ENCODE measurements at regions not wholly inside any gene's neighbourhood (a gene's known extent, or its start where the extent isn't known, plus 50 kb on each side); places are given as distances from the start of the nearest gene placed in this dataset.

DNA sequence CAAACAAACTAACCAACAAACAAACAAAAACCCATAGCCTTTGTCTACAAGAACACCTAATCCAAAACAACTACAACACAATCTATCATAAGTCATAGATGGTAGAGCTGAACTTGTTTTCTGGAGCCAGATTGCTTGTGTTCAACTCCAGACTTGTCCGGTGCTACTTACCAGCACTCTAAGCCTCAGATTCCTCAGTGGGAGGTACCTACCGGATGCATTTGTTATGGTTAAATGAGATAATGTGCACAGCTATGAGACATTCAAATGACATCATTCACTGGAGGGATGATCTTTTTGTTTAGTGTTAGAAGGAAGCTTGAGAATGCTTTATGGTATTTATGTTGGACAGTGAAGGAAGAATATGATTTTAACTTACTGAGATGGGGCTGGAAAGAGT is 592.9 kb upstream of the C9orf72 start:
- no peaks in the 10 kb centered on the region for H3K9me3 ChIP-seq (ENCODE audit: control insufficient read depth, insufficient read depth, low read length)
- TF ChIP-seq EZH2phosphoT487 (IDR thresholded peaks at IDR 0.05; ENCODE audit: borderline replicate concordance, low read length) (no peak), CTCF (IDR thresholded peaks at IDR 0.05; ENCODE audit: low read depth, low read length, poor library complexity, severe bottlenecking) (no peak)
- H3K9me2 ChIP-seq (replicated peaks; ENCODE audit: control insufficient read depth, low read length) = no peaks in the 10 kb centered on the region; the same call in 1 of the 2 replicates
- no peaks in the 10 kb centered on the region for H3K36me3 ChIP-seq (ENCODE audit: control insufficient read depth, low read length)
- no peak overlapping the region for H3K4me3 ChIP-seq (ENCODE audit: low read length)
- no peak overlapping the region for H3K27ac ChIP-seq (ENCODE audit: low read depth, low read length)
- no peaks in the 10 kb centered on the region for H3K27me3 ChIP-seq (ENCODE audit: control insufficient read depth, low read length)
- H3K4me2 ChIP-seq (ENCODE audit: low read length) = no peak overlapping the region
- no peaks in the 10 kb centered on the region for H3F3A ChIP-seq (ENCODE audit: control insufficient read depth, insufficient read depth)
- H3K79me2 ChIP-seq (ENCODE audit: control insufficient read depth, low read length) = no peaks in the 10 kb centered on the region
- H4K20me1 ChIP-seq (ENCODE audit: control insufficient read depth, insufficient read depth, low read depth, low read length) = no peaks in the 10 kb centered on the region
- no peaks in the 10 kb centered on the region for H3K4me1 ChIP-seq (ENCODE audit: control insufficient read depth, low read length)

DNA sequence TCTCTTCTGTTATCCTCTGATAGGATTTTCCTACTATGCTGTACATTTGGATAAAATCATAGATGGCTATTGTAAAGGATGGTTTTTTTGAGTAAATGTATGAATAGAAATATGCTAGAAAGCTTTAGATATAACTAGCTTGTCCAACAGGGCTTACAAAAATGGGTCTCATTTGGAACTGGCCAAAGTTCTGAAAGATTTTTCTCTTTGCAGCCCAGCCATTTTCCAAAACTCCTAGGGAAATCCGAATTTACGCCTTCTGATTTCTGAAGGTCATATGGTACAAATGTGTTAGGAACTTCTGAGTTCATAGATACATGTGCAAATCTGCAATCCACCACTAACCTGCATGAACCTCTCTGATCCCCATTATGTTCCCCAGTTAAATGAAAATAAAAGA is 603.9 kb upstream of the C9orf72 start:
- no peaks in the 10 kb centered on the region for H3F3A ChIP-seq (ENCODE audit: control insufficient read depth, insufficient read depth)
- no peak overlapping the region for H3K4me2 ChIP-seq (ENCODE audit: low read length)
- H3K27me3 ChIP-seq (ENCODE audit: control insufficient read depth, low read length) = no peaks in the 10 kb centered on the region
- no peaks in the 10 kb centered on the region for H3K9me3 ChIP-seq (ENCODE audit: control insufficient read depth, insufficient read depth, low read length)
- H3K27ac ChIP-seq (ENCODE audit: low read depth, low read length) = no peak overlapping the region
- no peaks in the 10 kb centered on the region for H4K20me1 ChIP-seq (ENCODE audit: control insufficient read depth, insufficient read depth, low read depth, low read length)
- no peaks in the 10 kb centered on the region for H3K79me2 ChIP-seq (ENCODE audit: control insufficient read depth, low read length)
- H3K9me2 ChIP-seq (replicated peaks; ENCODE audit: control insufficient read depth, low read length) = no peaks in the 10 kb centered on the region
- H3K4me3 ChIP-seq (ENCODE audit: low read length) = no peak overlapping the region
- no peak for TF ChIP-seq CTCF (IDR thresholded peaks at IDR 0.05; ENCODE audit: low read depth, low read length, poor library complexity, severe bottlenecking)
- TF ChIP-seq EZH2phosphoT487 (IDR thresholded peaks at IDR 0.05; ENCODE audit: borderline replicate concordance, low read length) = no peak
- H3K36me3 ChIP-seq (ENCODE audit: control insufficient read depth, low read length) = no peaks in the 10 kb centered on the region
- H3K4me1 ChIP-seq (ENCODE audit: control insufficient read depth, low read length) = no peaks in the 10 kb centered on the region

- Histone ChIP-seq H3K4me2 (ENCODE audit: low read length) (no peak overlapping the region), H3K4me1 (ENCODE audit: control insufficient read depth, low read length) (no peaks in the 10 kb centered on the region), H3K4me3 (ENCODE audit: low read length) (no peak overlapping the region), H3K27me3 (ENCODE audit: control insufficient read depth, low read length) (no peaks in the 10 kb centered on the region), H3K27ac (ENCODE audit: low read depth, low read length) (no peak overlapping the region), H3K79me2 (ENCODE audit: control insufficient read depth, low read length) (no peaks in the 10 kb centered on the region), H3K9me3 (ENCODE audit: control insufficient read depth, insufficient read depth, low read length) (no peaks in the 10 kb centered on the region), H3K9me2 (replicated peaks; ENCODE audit: control insufficient read depth, low read length) (no peaks in the 10 kb centered on the region), H4K20me1 (ENCODE audit: control insufficient read depth, insufficient read depth, low read depth, low read length) (no peaks in the 10 kb centered on the region), H3K36me3 (ENCODE audit: control insufficient read depth, low read length) (no peaks in the 10 kb centered on the region), H3F3A (ENCODE audit: control insufficient read depth, insufficient read depth) (no peaks in the 10 kb centered on the region)
- TF ChIP-seq EZH2phosphoT487 (IDR thresholded peaks at IDR 0.05; ENCODE audit: borderline replicate concordance, low read length) (no peak), CTCF (IDR thresholded peaks at IDR 0.05; ENCODE audit: low read depth, low read length, poor library complexity, severe bottlenecking) (no peak)
Observed at GRCh38 chr9:28177925-28178324, 604.6 kb upstream of the C9orf72 start.

GRCh38 chr9:28179893-28180292 is 606.6 kb upstream of the C9orf72 start:
- Histone ChIP-seq H3K9me2 (replicated peaks; ENCODE audit: control insufficient read depth, low read length) (no peaks in the 10 kb centered on the region), H3K27ac (ENCODE audit: low read depth, low read length) (no peak overlapping the region)
- TF ChIP-seq EZH2phosphoT487 (IDR thresholded peaks at IDR 0.05; ENCODE audit: borderline replicate concordance, low read length) = no peak

More at GRCh38 chr9:28179893-28180292, 606.6 kb upstream of the C9orf72 start:
- Histone ChIP-seq H3K9me3 (ENCODE audit: control insufficient read depth, insufficient read depth, low read length) (no peaks in the 10 kb centered on the region), H3K27me3 (ENCODE audit: control insufficient read depth, low read length) (no peaks in the 10 kb centered on the region), H3F3A (ENCODE audit: control insufficient read depth, insufficient read depth) (no peaks in the 10 kb centered on the region), H3K36me3 (ENCODE audit: control insufficient read depth, low read length) (no peaks in the 10 kb centered on the region), H4K20me1 (ENCODE audit: control insufficient read depth, insufficient read depth, low read depth, low read length) (no peaks in the 10 kb centered on the region), H3K4me2 (ENCODE audit: low read length) (no peak overlapping the region), H3K79me2 (ENCODE audit: control insufficient read depth, low read length) (no peaks in the 10 kb centered on the region), H3K4me3 (ENCODE audit: low read length) (no peak overlapping the region), H3K4me1 (ENCODE audit: control insufficient read depth, low read length) (no peaks in the 10 kb centered on the region)

Measured in DOHH2 (cell line).